Putamen (tissue), 1 donor: ENCODE measurements at regions not wholly inside any gene's neighbourhood (a gene's known extent, or its start where the extent isn't known, plus 50 kb on each side); places are given as distances from the start of the nearest gene placed in this dataset.

Experiments
- DNase-seq: peaks from one replicate; pipeline ENCODE4 v3.0.0-alpha.2; 2016; ENCODE audit warnings: low spot score

- DNase-seq = no peak
Measured at GRCh38 chr4:163966612-163967011, 472.1 kb downstream of the TMA16 start.

GRCh38 chr4:163967263-163967662 lies 472.8 kb downstream of the TMA16 start:
- DNase-seq = no peak

DNA sequence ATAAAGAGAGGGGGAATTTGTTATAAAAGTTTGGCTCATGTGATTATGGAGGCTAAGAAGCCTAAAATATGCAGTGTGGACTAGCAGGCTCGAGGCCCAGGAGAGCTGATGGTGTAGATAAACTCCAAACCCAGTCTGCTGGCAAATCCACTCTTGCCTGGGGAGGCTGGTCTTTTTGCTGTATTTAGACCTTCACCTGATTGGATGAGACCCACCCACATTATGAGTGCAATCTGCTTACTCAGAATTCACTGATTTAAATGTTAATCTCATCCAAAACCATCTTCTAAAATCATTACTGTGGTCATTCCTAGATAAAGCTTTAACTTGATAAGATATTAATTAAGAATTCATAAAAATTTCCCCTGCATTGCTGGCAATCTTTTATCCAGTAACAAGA lies 473.2 kb downstream of the TMA16 start:
- no peak for DNase-seq

- no peak for DNase-seq
Measured at GRCh38 chr4:163969291-163969690, 474.8 kb downstream of the TMA16 start.

GRCh38 chr4:163976588-163976987 lies 482.1 kb downstream of the TMA16 start:
- no peak for DNase-seq

DNA sequence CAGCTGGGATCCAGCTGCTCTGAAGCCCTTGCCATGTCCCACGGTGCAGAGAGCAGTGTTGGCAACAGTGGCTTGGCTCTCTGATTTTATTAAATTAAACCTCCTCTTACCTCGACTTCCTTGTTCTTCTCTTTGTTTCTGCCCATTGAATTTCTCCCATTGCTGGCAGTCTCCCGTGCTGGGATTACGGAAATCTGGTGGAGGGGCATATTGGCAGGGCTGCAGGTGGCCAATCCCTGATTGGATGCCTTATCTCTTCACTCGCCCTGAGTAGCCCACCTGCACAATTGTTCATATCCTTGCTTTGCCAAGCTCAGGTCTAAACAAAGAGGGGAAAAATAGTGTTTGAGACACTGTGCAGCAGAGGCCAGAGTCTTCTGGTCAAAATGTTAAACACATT lies 493.9 kb downstream of the TMA16 start:
- DNase-seq = no peak

GRCh38 chr4:163988865-163989264 lies 494.4 kb downstream of the TMA16 start:
- no peak for DNase-seq

- no peak for DNase-seq
Measured at GRCh38 chr4:163991298-163991865, 496.9 kb downstream of the TMA16 start.

DNA sequence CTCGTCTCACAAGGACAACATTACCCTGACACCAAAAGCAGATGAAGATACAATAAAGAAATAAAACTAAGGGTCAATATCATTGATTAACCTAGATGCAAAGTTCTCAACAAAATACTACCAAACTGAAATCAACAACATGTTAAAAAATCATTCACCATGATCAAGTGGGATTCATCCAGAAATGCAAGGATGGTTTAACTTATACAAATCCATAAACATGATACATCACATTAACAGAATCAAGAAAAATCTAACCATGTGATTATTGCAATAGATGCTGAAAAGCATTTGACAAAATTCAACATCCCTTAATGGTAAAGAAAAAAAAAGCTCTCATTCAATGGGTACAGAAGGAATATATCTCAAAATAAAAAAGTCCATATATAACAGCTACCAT lies 514.9 kb downstream of the TMA16 start:
- no peak for DNase-seq

GRCh38 chr4:164011791-164012190 lies 517.3 kb downstream of the TMA16 start:
- no peak for DNase-seq

DNA sequence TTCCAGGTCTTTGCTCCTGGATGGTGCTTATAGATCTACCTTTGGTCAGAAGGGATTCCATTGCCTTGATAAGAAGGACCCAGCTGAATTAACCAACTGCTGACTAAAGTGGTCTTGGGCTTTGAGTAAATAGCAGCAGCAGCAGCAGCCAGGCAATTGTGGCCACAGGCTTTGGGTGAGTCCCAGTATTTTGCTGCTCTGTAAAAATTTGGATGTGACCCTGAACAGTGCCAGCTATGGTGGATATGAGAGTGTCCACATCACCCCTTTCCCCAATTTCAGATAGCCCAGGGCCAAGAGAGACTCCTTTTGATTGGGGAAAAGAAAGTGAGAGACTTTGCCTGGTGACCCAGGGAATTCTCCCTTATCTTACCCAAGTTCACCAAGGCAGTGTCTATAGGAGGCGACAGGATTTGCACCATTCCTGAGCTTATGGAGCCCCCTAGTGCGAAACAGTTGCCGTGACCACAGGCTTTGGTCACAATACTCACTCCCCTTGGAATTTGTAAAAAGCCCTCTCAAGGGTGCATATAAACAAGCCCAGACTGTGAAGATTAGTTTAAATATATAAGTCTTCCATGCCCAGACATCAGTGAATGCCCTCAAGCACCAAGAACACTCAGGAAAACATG lies 518.0 kb downstream of the TMA16 start:
- DNase-seq = no peak

DNA sequence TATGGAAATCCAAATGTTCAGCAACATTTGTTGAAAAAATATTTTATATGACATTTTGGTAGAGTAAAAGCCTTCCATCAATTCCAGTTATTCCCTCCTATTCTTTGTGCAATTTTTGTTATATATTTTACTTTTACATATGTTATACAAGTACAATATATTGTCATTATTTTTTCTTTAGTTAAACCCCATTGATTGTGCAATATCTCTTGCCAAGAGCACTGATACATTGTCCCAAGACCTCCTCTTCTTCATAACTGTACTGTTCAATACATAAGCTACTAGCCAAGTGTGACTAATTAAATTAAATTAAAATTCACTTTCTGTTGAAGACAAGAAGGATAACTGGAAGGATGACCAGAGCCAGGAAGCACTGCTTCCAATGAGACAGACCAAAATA lies 527.5 kb downstream of the TMA16 start:
- no peak for DNase-seq

- DNase-seq = no peak
Measured at GRCh38 chr4:164023214-164023613, 528.7 kb downstream of the TMA16 start.

GRCh38 chr4:164027805-164028204 lies 533.3 kb downstream of the TMA16 start:
- no peak for DNase-seq

GRCh38 chr4:164039482-164039881 lies 545.0 kb downstream of the TMA16 start:
- no peak for DNase-seq

- no peak for DNase-seq
Measured at GRCh38 chr4:164056426-164057142, 562.1 kb downstream of the TMA16 start.

DNA sequence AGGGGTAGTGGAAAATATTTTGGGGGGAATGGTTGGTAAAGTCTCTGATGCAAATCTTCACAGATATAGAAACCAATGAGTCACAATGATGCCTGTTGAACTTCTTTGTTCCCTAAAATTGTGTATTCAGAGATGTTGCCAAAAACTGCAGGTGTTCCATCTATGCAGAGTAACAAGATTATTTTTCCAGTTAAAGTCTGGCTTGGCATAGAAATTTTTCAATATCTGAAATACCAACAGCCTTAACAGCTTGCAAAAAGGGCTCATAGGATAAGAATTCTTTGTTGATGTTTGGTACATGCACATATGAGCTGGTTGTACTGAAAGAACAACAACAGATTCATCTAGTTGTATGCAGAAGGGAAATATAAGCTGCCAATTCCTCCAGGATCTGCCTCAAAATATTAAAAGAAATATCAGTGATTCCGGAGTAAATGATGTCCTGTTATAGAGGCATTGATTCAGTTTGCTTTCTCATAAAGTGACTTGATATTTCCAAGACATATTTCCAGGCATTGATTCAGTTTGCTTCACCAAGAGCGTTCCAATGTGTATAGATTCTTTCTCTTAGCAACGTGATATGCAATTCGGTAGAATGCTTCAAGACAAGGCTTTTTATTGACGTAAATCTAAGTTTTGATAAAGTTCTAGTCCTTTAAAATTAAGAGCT lies 564.4 kb downstream of the TMA16 start:
- peak; percentile 10 for DNase-seq

DNA sequence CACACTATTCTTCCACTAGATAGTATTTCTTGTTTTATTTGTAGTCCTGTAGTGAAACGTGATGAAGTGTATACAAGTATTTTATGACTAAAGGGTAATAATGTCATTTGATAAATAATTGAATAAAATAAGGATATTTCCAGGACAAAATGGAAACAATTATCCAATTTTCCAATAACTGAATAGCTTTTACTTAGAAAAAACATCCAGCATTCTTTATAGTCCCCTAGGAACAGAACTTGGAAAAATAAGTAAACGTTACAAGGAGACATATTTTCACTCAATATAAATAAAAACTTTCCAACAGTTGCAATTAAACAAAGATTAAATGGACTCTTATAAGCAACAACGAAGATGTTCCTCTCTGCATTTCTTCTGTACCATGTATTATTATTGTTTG lies 566.0 kb downstream of the TMA16 start:
- no peak for DNase-seq

DNA sequence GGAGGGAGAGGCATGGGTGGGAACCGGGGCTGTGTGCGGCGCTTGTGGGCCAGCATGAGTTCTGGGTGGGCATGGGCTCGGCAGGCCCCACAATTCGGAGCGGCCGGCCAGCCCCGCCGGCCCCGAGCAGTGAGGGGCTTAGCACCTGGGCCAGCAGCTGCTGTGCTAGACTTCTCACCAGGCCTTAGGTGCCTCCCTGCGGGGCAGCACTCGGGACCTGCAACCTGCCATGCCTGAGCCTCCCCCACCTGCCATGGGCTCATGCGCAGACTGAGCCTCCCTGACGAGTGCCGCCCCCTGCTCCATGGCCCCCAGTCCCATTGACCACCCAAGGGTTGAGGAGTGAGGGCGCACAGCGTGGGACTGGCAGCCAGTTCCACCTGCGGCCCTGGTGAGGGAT lies 573.9 kb downstream of the TMA16 start:
- no peak for DNase-seq

- no peak for DNase-seq
Measured at GRCh38 chr4:164070625-164071024, 576.1 kb downstream of the TMA16 start.

DNA sequence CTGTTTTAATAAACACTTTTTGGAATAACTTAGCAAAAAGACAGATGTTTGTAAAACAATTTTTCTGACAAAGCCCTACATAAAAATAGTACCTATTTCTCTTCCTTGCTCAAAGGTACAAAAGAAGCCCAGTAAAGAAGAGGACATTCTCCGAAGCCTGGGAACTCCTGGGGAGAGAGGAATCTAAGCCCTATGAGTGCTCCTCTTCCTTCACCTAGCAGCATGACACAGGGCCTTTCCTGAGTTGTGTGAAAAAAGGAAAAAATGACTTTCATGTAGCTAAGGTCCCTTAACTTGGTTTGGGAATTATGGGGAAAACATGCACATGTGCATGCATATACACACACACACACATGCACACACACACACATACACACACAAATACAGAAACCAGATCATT lies 586.9 kb downstream of the TMA16 start:
- DNase-seq = no peak

DNA sequence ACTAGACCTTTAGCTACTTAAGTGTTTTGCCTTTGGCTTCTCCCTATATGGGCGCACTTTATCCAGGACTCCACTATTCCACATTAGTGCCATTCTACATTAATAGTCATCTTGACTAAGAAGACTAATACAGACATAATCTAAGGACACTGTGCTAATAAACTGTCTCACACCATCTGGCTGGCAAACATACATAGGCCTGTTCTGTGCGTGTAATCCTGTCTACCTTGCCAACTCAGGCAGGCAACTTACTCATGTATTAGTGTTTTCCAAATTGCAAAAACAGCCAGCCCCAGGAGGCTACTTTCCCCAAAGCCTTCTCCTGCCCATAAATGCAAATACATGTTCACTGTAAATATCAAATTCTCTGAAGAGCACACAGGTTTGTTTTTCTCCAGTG lies 587.3 kb downstream of the TMA16 start:
- DNase-seq = no peak

- no peak for DNase-seq
Measured at GRCh38 chr4:164087733-164088132, 593.2 kb downstream of the TMA16 start.
